ENCODE measurements at regions not wholly inside any gene's neighbourhood (a gene's known extent, or its start where the extent isn't known, plus 50 kb on each side); places are given as distances from the start of the nearest gene placed in this dataset.

DNA sequence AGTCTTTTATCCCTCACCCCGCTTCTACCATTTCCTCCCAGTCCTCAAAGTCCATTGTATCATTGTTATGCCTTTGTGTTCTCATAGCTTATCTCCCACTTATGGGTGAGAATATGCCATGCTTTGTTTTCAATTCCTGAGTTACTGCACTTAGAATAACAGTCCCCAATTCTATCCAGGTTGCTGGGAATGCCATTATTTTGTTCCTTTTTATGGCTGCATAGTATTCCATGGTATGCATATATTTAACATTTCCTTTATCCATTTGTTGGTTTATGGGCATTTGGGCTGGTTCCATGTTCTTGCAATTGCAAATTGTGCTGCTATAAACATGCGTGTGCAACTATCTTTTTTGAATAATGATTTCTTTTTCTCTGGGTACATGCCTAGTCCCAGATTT, 114.9 kb downstream of the VPREB1 start:
- H3K27me3 ChIP-seq (ENCODE audit: control insufficient read depth in 3 of 3, insufficient read depth in 3 of 3, low read length in 2 of 3), result peaks cover 0 to 4% (median 4%) of the 10 kb centered on the region in 3 donors
- no peaks in the 10 kb centered on the region for H3K36me3 ChIP-seq (ENCODE audit: control insufficient read depth in 4 of 4, insufficient read depth in 4 of 4, low read length in 4 of 4)
- no peak for DNase-seq
- no peak overlapping the region for H3K27ac ChIP-seq (ENCODE audit: low read depth in 1 of 2, low read length in 1 of 2)
- H3K9me3 ChIP-seq (ENCODE audit: control insufficient read depth in 4 of 4, insufficient read depth in 3 of 4, low read length in 3 of 4), result peaks cover 0 to 3% (median 1%) of the 10 kb centered on the region in 4 donors
- 65 to 90% methylated on average over 2 of the region's 2 CpGs for WGBS, 2 donors
- no peak overlapping the region for H3K9ac ChIP-seq (ENCODE audit: insufficient read depth in 1 of 2, low read length in 2 of 2)
- TF ChIP-seq CTCF (IDR thresholded peaks at IDR 0.05; ENCODE audit: control extremely low read depth, extremely low read depth), result no peak
- no peak overlapping the region for H3K4me3 ChIP-seq
- ATAC-seq (ENCODE audit: insufficient read depth, low FRiP score), result no peak
- H3K4me1 ChIP-seq (ENCODE audit: control insufficient read depth in 5 of 5, insufficient read depth in 5 of 5, low read length in 5 of 5), result peaks cover 0 to 1% (median 0%) of the 10 kb centered on the region in 5 donors

GRCh38 chr22:22360014-22360413, 115.4 kb downstream of the VPREB1 start:
- no peak for TF ChIP-seq CTCF (IDR thresholded peaks at IDR 0.05; ENCODE audit: control extremely low read depth, extremely low read depth)
- H3K9me3 ChIP-seq (ENCODE audit: control insufficient read depth in 4 of 4, insufficient read depth in 3 of 4, low read length in 3 of 4), result peaks cover 0 to 3% (median 1%) of the 10 kb centered on the region in 4 donors
- ATAC-seq (ENCODE audit: insufficient read depth, low FRiP score) (no peak), DNase-seq (no peak)
- H3K36me3 ChIP-seq (ENCODE audit: control insufficient read depth in 4 of 4, insufficient read depth in 4 of 4, low read length in 4 of 4), result no peaks in the 10 kb centered on the region
- 77 to 84% methylated on average over 2 of the region's 2 CpGs for WGBS, 2 donors
- H3K4me1 ChIP-seq (ENCODE audit: control insufficient read depth in 5 of 5, insufficient read depth in 5 of 5, low read length in 5 of 5), result peaks cover 0 to 1% (median 0%) of the 10 kb centered on the region in 5 donors
- H3K27me3 ChIP-seq (ENCODE audit: control insufficient read depth in 3 of 3, insufficient read depth in 3 of 3, low read length in 2 of 3), result peaks cover 0 to 4% (median 4%) of the 10 kb centered on the region in 3 donors
- no peak overlapping the region for H3K9ac ChIP-seq (ENCODE audit: insufficient read depth in 1 of 2, low read length in 2 of 2)
- H3K4me3 ChIP-seq, result no peak overlapping the region
- no peak overlapping the region for H3K27ac ChIP-seq (ENCODE audit: low read depth in 1 of 2, low read length in 1 of 2)

DNA sequence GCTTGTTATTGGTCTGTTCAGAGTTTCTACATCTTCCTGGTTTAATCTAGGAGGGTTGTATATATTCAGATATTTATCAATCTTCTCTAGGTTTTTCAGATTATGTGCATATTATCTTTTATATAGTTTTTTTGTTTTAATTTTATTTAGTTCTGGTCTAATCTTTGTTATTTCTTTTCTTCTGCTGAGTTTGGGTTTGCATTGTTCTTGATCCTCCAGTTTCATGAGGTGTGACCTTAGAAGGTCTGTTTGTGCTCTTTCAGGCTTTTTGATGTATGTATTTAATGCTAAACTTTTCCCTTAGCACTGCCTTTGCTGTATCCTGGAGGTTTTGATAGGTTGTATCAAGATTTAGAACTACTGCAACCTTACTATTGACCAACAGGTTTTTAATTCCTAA, 117.7 kb downstream of the VPREB1 start:
- TF ChIP-seq CTCF (IDR thresholded peaks at IDR 0.05; ENCODE audit: control extremely low read depth, extremely low read depth), result no peak
- Histone ChIP-seq H3K4me3 (no peak overlapping the region), H3K9me3 (ENCODE audit: control insufficient read depth in 4 of 4, insufficient read depth in 3 of 4, low read length in 3 of 4) (peaks cover 0 to 3% (median 1%) of the 10 kb centered on the region in 4 donors), H3K36me3 (ENCODE audit: control insufficient read depth in 4 of 4, insufficient read depth in 4 of 4, low read length in 4 of 4) (no peaks in the 10 kb centered on the region), H3K27ac (ENCODE audit: low read depth in 1 of 2, low read length in 1 of 2) (no peak overlapping the region), H3K9ac (ENCODE audit: insufficient read depth in 1 of 2, low read length in 2 of 2) (no peak overlapping the region), H3K4me1 (ENCODE audit: control insufficient read depth in 5 of 5, insufficient read depth in 5 of 5, low read length in 5 of 5) (no peaks in the 10 kb centered on the region), H3K27me3 (ENCODE audit: control insufficient read depth in 3 of 3, insufficient read depth in 3 of 3, low read length in 2 of 3) (peaks cover 0 to 5% (median 4%) of the 10 kb centered on the region in 3 donors)
- DNase-seq, result no peak
- no peak for ATAC-seq (ENCODE audit: insufficient read depth, low FRiP score)

DNA sequence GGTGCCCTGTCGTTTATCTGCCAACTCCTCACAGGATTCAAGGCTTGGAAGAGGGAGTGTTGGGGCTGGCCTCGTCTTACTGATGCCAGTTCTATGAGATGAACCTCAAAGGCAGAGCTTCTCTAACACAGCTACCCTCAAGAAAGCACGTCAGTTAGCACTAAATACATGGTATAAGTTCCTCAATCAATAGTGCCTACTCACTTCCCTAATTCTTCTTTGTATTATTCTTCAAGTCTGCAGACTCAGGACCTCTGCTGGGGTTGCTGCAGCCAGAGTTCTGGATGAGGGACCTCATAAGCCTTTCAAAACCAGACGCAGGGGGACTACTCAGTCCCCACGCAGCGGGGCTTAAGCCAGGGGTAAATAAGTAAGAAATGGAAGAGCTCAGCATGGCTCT, 118.3 kb downstream of the VPREB1 start:
- ATAC-seq (ENCODE audit: insufficient read depth, low FRiP score), result no peak
- H3K9ac ChIP-seq (ENCODE audit: insufficient read depth in 1 of 2, low read length in 2 of 2), result no peak overlapping the region
- no peaks in the 10 kb centered on the region for H3K4me1 ChIP-seq (ENCODE audit: control insufficient read depth in 5 of 5, insufficient read depth in 5 of 5, low read length in 5 of 5)
- no peak overlapping the region for H3K27ac ChIP-seq (ENCODE audit: low read depth in 1 of 2, low read length in 1 of 2)
- H3K36me3 ChIP-seq (ENCODE audit: control insufficient read depth in 4 of 4, insufficient read depth in 4 of 4, low read length in 4 of 4), result no peaks in the 10 kb centered on the region
- no peak for TF ChIP-seq CTCF (IDR thresholded peaks at IDR 0.05; ENCODE audit: control extremely low read depth, extremely low read depth)
- peaks cover 0 to 3% (median 1%) of the 10 kb centered on the region in 4 donors for H3K9me3 ChIP-seq (ENCODE audit: control insufficient read depth in 4 of 4, insufficient read depth in 3 of 4, low read length in 3 of 4)
- peaks cover 0 to 11% (median 4%) of the 10 kb centered on the region in 3 donors for H3K27me3 ChIP-seq (ENCODE audit: control insufficient read depth in 3 of 3, insufficient read depth in 3 of 3, low read length in 2 of 3)
- no peak overlapping the region for H3K4me3 ChIP-seq
- DNase-seq, result no peak
- WGBS, 2 donors, result 25 to 41% methylated on average over 6 of the region's 6 CpGs
